ENCODE measurements at regions not wholly inside any gene's neighbourhood (a gene's known extent, or its start where the extent isn't known, plus 50 kb on each side); places are given as distances from the start of the nearest gene placed in this dataset.

DNA sequence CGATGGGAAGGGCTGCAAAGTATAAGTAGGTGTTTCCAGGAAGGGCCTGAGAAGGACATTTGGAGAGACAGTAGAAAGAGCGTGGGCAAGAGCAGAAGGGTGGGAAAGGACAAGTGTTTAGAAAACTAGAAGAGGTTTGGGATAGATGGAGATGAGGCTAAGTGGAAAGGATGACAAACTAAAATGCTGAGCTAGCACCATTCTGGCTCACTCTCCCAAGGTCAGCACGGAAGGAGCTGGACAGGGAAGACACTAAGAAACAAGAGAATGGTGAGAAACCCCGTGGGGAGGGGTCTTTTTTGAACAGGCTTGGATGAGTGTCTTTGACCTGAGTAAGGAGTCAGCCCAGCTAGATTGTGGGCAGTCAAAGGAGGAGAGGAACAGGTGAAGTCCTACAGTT lies 286.0 kb downstream of the CDK5RAP2 start:
- Histone ChIP-seq H3K27me3 (ENCODE audit: insufficient read depth, low read length) (no peaks in the 10 kb centered on the region; the same call in 1 of the 2 replicates), H4K20me1 (ENCODE audit: insufficient read depth, low read length) (no peaks in the 10 kb centered on the region), H3K4me1 (ENCODE audit: insufficient read depth, low read length, severe bottlenecking) (no peaks in the 10 kb centered on the region), H2AFZ (ENCODE audit: low read length) (no peak overlapping the region), H3K4me2 (ENCODE audit: low read length) (no peak overlapping the region), H3K36me3 (ENCODE audit: insufficient read depth, low read length) (no peaks in the 10 kb centered on the region), H3K9me3 (ENCODE audit: low read length) (no peaks in the 10 kb centered on the region), H3K4me3 (ENCODE audit: low read depth, low read length, poor library complexity, severe bottlenecking) (no peak overlapping the region), H3K27ac (ENCODE audit: low read depth, low read length, poor library complexity, severe bottlenecking) (no peak overlapping the region), H3F3A (ENCODE audit: insufficient read depth, low read length) (no peaks in the 10 kb centered on the region), H3K9me2 (ENCODE audit: low read depth, low read length) (no peaks in the 10 kb centered on the region), H3K79me2 (ENCODE audit: insufficient read depth, low read length) (no peaks in the 10 kb centered on the region), H3K9ac (ENCODE audit: low read length) (no peak overlapping the region)
- no peak for TF ChIP-seq EZH2 (IDR thresholded peaks at IDR 0.05; ENCODE audit: borderline replicate concordance, low read length)
- TF ChIP-seq, protein P1, sequence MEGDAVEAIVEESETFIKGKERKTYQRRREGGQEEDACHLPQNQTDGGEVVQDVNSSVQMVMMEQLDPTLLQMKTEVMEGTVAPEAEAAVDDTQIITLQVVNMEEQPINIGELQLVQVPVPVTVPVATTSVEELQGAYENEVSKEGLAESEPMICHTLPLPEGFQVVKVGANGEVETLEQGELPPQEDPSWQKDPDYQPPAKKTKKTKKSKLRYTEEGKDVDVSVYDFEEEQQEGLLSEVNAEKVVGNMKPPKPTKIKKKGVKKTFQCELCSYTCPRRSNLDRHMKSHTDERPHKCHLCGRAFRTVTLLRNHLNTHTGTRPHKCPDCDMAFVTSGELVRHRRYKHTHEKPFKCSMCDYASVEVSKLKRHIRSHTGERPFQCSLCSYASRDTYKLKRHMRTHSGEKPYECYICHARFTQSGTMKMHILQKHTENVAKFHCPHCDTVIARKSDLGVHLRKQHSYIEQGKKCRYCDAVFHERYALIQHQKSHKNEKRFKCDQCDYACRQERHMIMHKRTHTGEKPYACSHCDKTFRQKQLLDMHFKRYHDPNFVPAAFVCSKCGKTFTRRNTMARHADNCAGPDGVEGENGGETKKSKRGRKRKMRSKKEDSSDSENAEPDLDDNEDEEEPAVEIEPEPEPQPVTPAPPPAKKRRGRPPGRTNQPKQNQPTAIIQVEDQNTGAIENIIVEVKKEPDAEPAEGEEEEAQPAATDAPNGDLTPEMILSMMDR (IDR thresholded peaks at IDR 0.05; ENCODE audit: low read length): no peak

DNA sequence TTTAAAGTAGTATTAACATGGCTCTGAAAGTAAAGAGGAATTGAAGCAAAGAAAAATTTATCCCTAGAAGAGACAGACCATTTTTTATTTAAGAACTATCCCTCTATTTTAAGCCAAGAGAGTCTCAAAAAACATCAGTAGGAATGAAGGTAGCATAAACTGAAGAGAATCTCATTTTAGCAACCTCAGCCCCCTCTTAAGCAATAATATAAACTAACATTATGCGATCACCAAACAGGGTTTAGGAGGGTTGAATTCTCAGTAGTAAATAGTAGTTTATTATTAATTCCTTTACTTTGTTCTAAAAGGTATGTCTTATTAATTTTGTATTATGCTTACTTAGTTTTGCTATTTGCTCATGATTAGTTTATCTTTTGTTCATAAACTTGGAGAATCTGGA lies 287.4 kb downstream of the CDK5RAP2 start:
- Histone ChIP-seq H3K9me3 (ENCODE audit: low read length) (no peaks in the 10 kb centered on the region), H3K4me3 (ENCODE audit: low read depth, low read length, poor library complexity, severe bottlenecking) (no peak overlapping the region), H3K9ac (ENCODE audit: low read length) (no peak overlapping the region), H2AFZ (ENCODE audit: low read length) (no peak overlapping the region), H3K27ac (ENCODE audit: low read depth, low read length, poor library complexity, severe bottlenecking) (no peak overlapping the region), H3K4me2 (ENCODE audit: low read length) (no peak overlapping the region), H3K9me2 (ENCODE audit: low read depth, low read length) (no peaks in the 10 kb centered on the region), H3F3A (ENCODE audit: insufficient read depth, low read length) (no peaks in the 10 kb centered on the region), H4K20me1 (ENCODE audit: insufficient read depth, low read length) (no peaks in the 10 kb centered on the region), H3K36me3 (ENCODE audit: insufficient read depth, low read length) (no peaks in the 10 kb centered on the region), H3K4me1 (ENCODE audit: insufficient read depth, low read length, severe bottlenecking) (no peaks in the 10 kb centered on the region), H3K79me2 (ENCODE audit: insufficient read depth, low read length) (no peaks in the 10 kb centered on the region), H3K27me3 (ENCODE audit: insufficient read depth, low read length) (no peaks in the 10 kb centered on the region; the same call in 1 of the 2 replicates)
- TF ChIP-seq, protein P1 (IDR thresholded peaks at IDR 0.05; ENCODE audit: low read length): no peak
- no peak for TF ChIP-seq EZH2 (IDR thresholded peaks at IDR 0.05; ENCODE audit: borderline replicate concordance, low read length)

DNA sequence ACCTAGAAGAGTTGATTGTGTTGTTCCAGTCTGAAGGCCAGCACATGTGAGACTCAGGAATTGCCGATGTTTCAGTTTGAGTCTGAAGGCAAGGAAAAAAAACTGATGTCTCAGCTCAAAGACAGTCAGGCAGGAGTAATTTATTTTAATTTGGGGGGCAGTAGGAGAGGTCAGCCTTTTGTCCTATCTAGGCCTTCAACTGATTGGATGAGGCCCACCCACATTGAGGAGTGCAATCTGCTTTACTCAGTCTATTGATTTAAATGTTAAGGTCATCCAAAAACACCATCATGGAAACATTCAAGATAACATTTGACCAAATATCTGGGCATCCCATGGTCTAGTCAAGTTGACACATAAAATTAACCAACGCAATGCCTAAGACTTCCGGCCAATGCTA lies 288.9 kb downstream of the CDK5RAP2 start:
- no peak for TF ChIP-seq EZH2 (IDR thresholded peaks at IDR 0.05; ENCODE audit: borderline replicate concordance, low read length)
- TF ChIP-seq, protein P1 (IDR thresholded peaks at IDR 0.05; ENCODE audit: low read length): no peak
- H3K9me3 ChIP-seq (ENCODE audit: low read length): no peaks in the 10 kb centered on the region
- H3K4me3 ChIP-seq (ENCODE audit: low read depth, low read length, poor library complexity, severe bottlenecking): no peak overlapping the region
- no peak overlapping the region for H2AFZ ChIP-seq (ENCODE audit: low read length)
- no peak overlapping the region for H3K27ac ChIP-seq (ENCODE audit: low read depth, low read length, poor library complexity, severe bottlenecking)
- H4K20me1 ChIP-seq (ENCODE audit: insufficient read depth, low read length): no peaks in the 10 kb centered on the region
- H3F3A ChIP-seq (ENCODE audit: insufficient read depth, low read length): no peaks in the 10 kb centered on the region
- no peaks in the 10 kb centered on the region for H3K4me1 ChIP-seq (ENCODE audit: insufficient read depth, low read length, severe bottlenecking)
- no peaks in the 10 kb centered on the region for H3K9me2 ChIP-seq (ENCODE audit: low read depth, low read length)
- no peaks in the 10 kb centered on the region for H3K36me3 ChIP-seq (ENCODE audit: insufficient read depth, low read length)
- H3K9ac ChIP-seq (ENCODE audit: low read length): no peak overlapping the region
- no peaks in the 10 kb centered on the region for H3K79me2 ChIP-seq (ENCODE audit: insufficient read depth, low read length)
- H3K4me2 ChIP-seq (ENCODE audit: low read length): no peak overlapping the region
- H3K27me3 ChIP-seq (ENCODE audit: insufficient read depth, low read length): no peaks in the 10 kb centered on the region; the same call in 1 of the 2 replicates

All from OCI-LY1 (cell line).